ENCODE measurements at regions not wholly inside any gene's neighbourhood (a gene's known extent, or its start where the extent isn't known, plus 50 kb on each side); places are given as distances from the start of the nearest gene placed in this dataset.

- TF ChIP-seq CTCF (conservative IDR thresholded peaks at IDR 0.05; ENCODE audit: low read depth, low read length), result no peak
- DNase-seq (ENCODE audit: low read depth), result no peak
- no peak overlapping the region for H3K4me3 ChIP-seq (ENCODE audit: low read depth, low read length)
Measured at GRCh38 chr14:56955745-56956144, 145.5 kb upstream of the OTX2 start.

- no peak for DNase-seq (ENCODE audit: low read depth)
- no peak for TF ChIP-seq CTCF (conservative IDR thresholded peaks at IDR 0.05; ENCODE audit: low read depth, low read length)
- H3K4me3 ChIP-seq (ENCODE audit: low read depth, low read length), result no peak overlapping the region
Measured at GRCh38 chr14:56953884-56954283, 143.6 kb upstream of the OTX2 start.

- no peak overlapping the region for H3K4me3 ChIP-seq (ENCODE audit: low read depth, low read length)
- no peak for TF ChIP-seq CTCF (conservative IDR thresholded peaks at IDR 0.05; ENCODE audit: low read depth, low read length)
- DNase-seq (ENCODE audit: low read depth), result no peak
Measured at GRCh38 chr14:56952766-56953473, 142.6 kb upstream of the OTX2 start.

- H3K4me3 ChIP-seq (ENCODE audit: low read depth, low read length), result no peak overlapping the region
- peak; percentile 9 for DNase-seq (ENCODE audit: low read depth)
- no peak for TF ChIP-seq CTCF (conservative IDR thresholded peaks at IDR 0.05; ENCODE audit: low read depth, low read length)
Measured at GRCh38 chr14:56949828-56950227, 139.5 kb upstream of the OTX2 start.

GRCh38 chr14:56945291-56945690 lies 135.0 kb upstream of the OTX2 start:
- TF ChIP-seq CTCF (conservative IDR thresholded peaks at IDR 0.05; ENCODE audit: low read depth, low read length), result no peak
- H3K4me3 ChIP-seq (ENCODE audit: low read depth, low read length), result no peak overlapping the region
- no peak for DNase-seq (ENCODE audit: low read depth)

GRCh38 chr14:56944397-56944796 lies 134.1 kb upstream of the OTX2 start:
- no peak for TF ChIP-seq CTCF (conservative IDR thresholded peaks at IDR 0.05; ENCODE audit: low read depth, low read length)
- DNase-seq (ENCODE audit: low read depth), result no peak
- H3K4me3 ChIP-seq (ENCODE audit: low read depth, low read length), result no peak overlapping the region

GRCh38 chr14:56933446-56933845 lies 123.2 kb upstream of the OTX2 start:
- H3K4me3 ChIP-seq (ENCODE audit: low read depth, low read length), result no peak overlapping the region
- TF ChIP-seq CTCF (conservative IDR thresholded peaks at IDR 0.05; ENCODE audit: low read depth, low read length), result no peak
- no peak for DNase-seq (ENCODE audit: low read depth)

Measured in choroid plexus epithelial cell (primary cell).